SK-N-SH (cell line): ENCODE measurements at regions not wholly inside any gene's neighbourhood (a gene's known extent, or its start where the extent isn't known, plus 50 kb on each side); places are given as distances from the start of the nearest gene placed in this dataset.

Experiments
- CTCF ChIA-PET: fragments of 300-600, 350-600 bp; formaldehyde crosslinking; extraction: SDS; loops from one replicate; lab custom pipeline; 2021; lab: Yijun Ruan, JAX
- POLR2A ChIA-PET: fragments of 350-600 bp; sonication (Branson Sonifier 250); formaldehyde crosslinking; extraction: SDS; loops from one replicate; lab custom pipeline; 2020; ENCODE audit warnings: antibody characterized with exemption, inconsistent platforms; lab: Yijun Ruan, JAX
- DNase-seq: peaks from one replicate; pipeline ENCODE4 v3.0.0; 2012
- H2AFZ ChIP-seq: fragments of 200-600 bp; sonication (generic); 2 replicates; pipeline ENCODE4 v1.8.1; 2016; ENCODE audit warnings: antibody characterized with exemption, mild to moderate bottlenecking, low read depth
- H3F3A ChIP-seq: fragments of 200-600 bp; sonication (generic); replicated peaks from 2 replicates; pipeline ENCODE3; 2016; ENCODE audit warnings: antibody characterized with exemption, mild to moderate bottlenecking; ENCODE audit not compliant: insufficient read depth
- H3K27ac ChIP-seq, 2 experiments: fragments of 200-500 bp in 1 of 2; fragments of 200-600 bp in 1 of 2; sonication (Bioruptor generic) in 1 of 2; sonication (generic), shearing (Covaris generic) in 1 of 2; 2 replicates each; pipeline versions ENCODE4 v1.5.1 to v1.6.1; 2014 to 2016; ENCODE audit warnings: low read depth in 2 of 2, inconsistent platforms in 1 of 2, low read length in 1 of 2, mild to moderate bottlenecking in 1 of 2, mixed read lengths in 1 of 2
- H3K27me3 ChIP-seq: fragments of 200-600 bp; sonication (generic), shearing (Covaris generic); 2 replicates; pipeline ENCODE4 v1.6.1; 2016; ENCODE audit warnings: mixed run types; ENCODE audit not compliant: insufficient read depth
- H3K36me3 ChIP-seq, 2 experiments: fragments of 200-500 bp in 1 of 2; fragments of 200-600 bp in 1 of 2; sonication (Bioruptor generic) in 1 of 2; sonication (generic) in 1 of 2; replicated peaks in 1 of 2; 2 replicates each; pipeline versions ENCODE3 to v1.5.1; 2014 to 2016; ENCODE audit warnings: low read length in 1 of 2, mild to moderate bottlenecking in 1 of 2; ENCODE audit not compliant: insufficient read depth in 2 of 2, control insufficient read depth in 1 of 2
- H3K4me1 ChIP-seq, 2 experiments: fragments of 200-500 bp in 1 of 2; fragments of 200-600 bp in 1 of 2; sonication (Bioruptor generic) in 1 of 2; sonication (generic), shearing (Covaris generic) in 1 of 2; 2 replicates each; pipeline versions ENCODE4 v1.5.1 to v1.6.1; 2014 to 2016; ENCODE audit warnings: low read depth in 1 of 2, low read length in 1 of 2, mixed run types in 1 of 2; ENCODE audit not compliant: insufficient read depth in 2 of 2, control insufficient read depth in 1 of 2
- H3K4me2 ChIP-seq: fragments of 200-600 bp; sonication (generic), shearing (Covaris generic); 2 replicates; pipeline ENCODE4 v1.6.1; 2017; ENCODE audit warnings: mixed run types
- H3K4me3 ChIP-seq, 2 experiments: fragments of 200-500 bp in 1 of 2; fragments of 200-600 bp in 1 of 2; sonication (Bioruptor generic) in 1 of 2; sonication (generic), shearing (Covaris generic) in 1 of 2; 2 replicates each; pipeline versions ENCODE4 v1.5.1 to v1.8.1; 2014 to 2016; ENCODE audit warnings: low read depth in 2 of 2, inconsistent platforms in 1 of 2, low read length in 1 of 2, mild to moderate bottlenecking in 1 of 2, mixed read lengths in 1 of 2, moderate library complexity in 1 of 2
- H3K79me2 ChIP-seq: fragments of 200-600 bp; sonication (generic); 2 replicates; pipeline ENCODE4 v1.8.1; 2017; ENCODE audit warnings: mild to moderate bottlenecking; ENCODE audit not compliant: insufficient read depth
- H3K9ac ChIP-seq: fragments of 200-600 bp; sonication (generic); 2 replicates; pipeline ENCODE4 v1.6.1; 2017; ENCODE audit warnings: mixed run types
- H3K9me2 ChIP-seq: fragments of 200-600 bp; sonication (generic); 2 replicates; pipeline ENCODE4 v1.6.1; 2017; ENCODE audit warnings: mixed run types
- H3K9me3 ChIP-seq: fragments of 200-600 bp; sonication (generic); 2 replicates; pipeline ENCODE4 v1.6.1; 2017; ENCODE audit warnings: mixed run types, mild to moderate bottlenecking, moderate library complexity
- H4K20me1 ChIP-seq: fragments of 200-600 bp; sonication (generic); 2 replicates; pipeline ENCODE4 v1.6.1; 2017; ENCODE audit warnings: mild to moderate bottlenecking, mixed run types; ENCODE audit not compliant: insufficient read depth
- FOSL2 ChIP-seq: IDR thresholded peaks from 2 replicates; pipeline ENCODE4 v1.4.0; 2012; ENCODE audit warnings: low read depth, mild to moderate bottlenecking, moderate library complexity, borderline replicate concordance
- FOXM1 ChIP-seq: IDR thresholded peaks from 2 replicates; pipeline ENCODE4 v1.4.0; 2012; ENCODE audit warnings: low read depth, mild to moderate bottlenecking
- GABPA ChIP-seq: IDR thresholded peaks from 2 replicates; pipeline ENCODE4 v1.4.0; 2012; ENCODE audit warnings: low read depth, mild to moderate bottlenecking
- JUND ChIP-seq: IDR thresholded peaks from 2 replicates; pipeline ENCODE4 v1.4.0; 2012
- MEF2A ChIP-seq: IDR thresholded peaks from 2 replicates; pipeline ENCODE4 v1.4.0; 2012; ENCODE audit warnings: low read depth, borderline replicate concordance
- NRF1 ChIP-seq: IDR thresholded peaks from 2 replicates; pipeline ENCODE4 v1.6.1; 2012; ENCODE audit warnings: low read depth, mild to moderate bottlenecking, low read length
- RAD21 ChIP-seq: IDR thresholded peaks from 2 replicates; pipeline ENCODE4 v1.6.1; 2012; ENCODE audit warnings: mild to moderate bottlenecking, low read length
- RFX5 ChIP-seq: IDR thresholded peaks from 2 replicates; pipeline ENCODE4 v1.6.1; 2012; ENCODE audit warnings: mild to moderate bottlenecking, improper control_type of control experiment, low read length
- TCF12 ChIP-seq: IDR thresholded peaks from 2 replicates; pipeline ENCODE4 v1.4.0; 2012
- USF2 ChIP-seq: fragments of 150-350 bp; IDR thresholded peaks from 2 replicates; pipeline ENCODE4 v1.6.1; 2017; ENCODE audit warnings: antibody characterized with exemption, low read length, low read depth, borderline replicate concordance
- YY1 ChIP-seq: IDR thresholded peaks from 2 replicates; pipeline ENCODE4 v1.4.0; 2012; ENCODE audit warnings: low read depth, mild to moderate bottlenecking
- WGBS: methylation state at CpG from one replicate; pipeline ENCODE4 v1.1.6; 2017; ENCODE audit warnings: low lambda C conversion rate; 5-methylcytosine and 5-hydroxymethylcytosine counted together
- TF ChIP-seq, protein P1 (sequence below): IDR thresholded peaks from 2 replicates; pipeline ENCODE4; 2012
- TF ChIP-seq, protein P2 (sequence below): fragments of 200-600 bp; sonication (generic); IDR thresholded peaks from 2 replicates; pipeline ENCODE4 v1.6.1; 2017; ENCODE audit warnings: antibody characterized with exemption, mild to moderate bottlenecking, moderate library complexity
- TF ChIP-seq, protein P3 (sequence below): IDR thresholded peaks from 2 replicates; pipeline ENCODE4 v1.4.0; 2012; ENCODE audit warnings: low read depth

- DNase-seq = no peak
- no peaks in the 10 kb centered on the region for H3K9me2 ChIP-seq
- TF ChIP-seq RAD21 = no peak
- TF ChIP-seq, protein P1, sequence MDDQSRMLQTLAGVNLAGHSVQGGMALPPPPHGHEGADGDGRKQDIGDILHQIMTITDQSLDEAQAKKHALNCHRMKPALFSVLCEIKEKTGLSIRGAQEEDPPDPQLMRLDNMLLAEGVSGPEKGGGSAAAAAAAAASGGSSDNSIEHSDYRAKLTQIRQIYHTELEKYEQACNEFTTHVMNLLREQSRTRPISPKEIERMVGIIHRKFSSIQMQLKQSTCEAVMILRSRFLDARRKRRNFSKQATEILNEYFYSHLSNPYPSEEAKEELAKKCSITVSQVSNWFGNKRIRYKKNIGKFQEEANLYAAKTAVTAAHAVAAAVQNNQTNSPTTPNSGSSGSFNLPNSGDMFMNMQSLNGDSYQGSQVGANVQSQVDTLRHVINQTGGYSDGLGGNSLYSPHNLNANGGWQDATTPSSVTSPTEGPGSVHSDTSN = no peak
- TF ChIP-seq NRF1 = no peak
- TF ChIP-seq GABPA = no peak
- TF ChIP-seq, all 33 proteins: peak for 0
- H3K79me2 ChIP-seq = no peaks in the 10 kb centered on the region
- H3K36me3 ChIP-seq = no peaks in the 10 kb centered on the region
- ChIA-PET CTCF (no interaction called here), POLR2A (no interaction called here)
- no peak overlapping the region for H2AFZ ChIP-seq
- no peak overlapping the region; a peak in 1 of 4 replicates for H3K27ac ChIP-seq
- no peak overlapping the region for H3K9ac ChIP-seq
- peaks cover 4% of the 10 kb centered on the region for H3F3A ChIP-seq
- peaks cover 0 to 6% of the 10 kb centered on the region in 2 experiments; a peak in 2 of 4 replicates for H3K4me1 ChIP-seq
- no peak overlapping the region for H3K4me2 ChIP-seq
- no peaks in the 10 kb centered on the region for H4K20me1 ChIP-seq
- no peak overlapping the region for H3K4me3 ChIP-seq
- no peaks in the 10 kb centered on the region for H3K27me3 ChIP-seq
- 43% methylated on average over 2 of the region's 2 CpGs for WGBS
- H3K9me3 ChIP-seq = no peaks in the 10 kb centered on the region
These were observed 426.1 kb downstream of the PLPP3 start for GRCh38 chr1:56153276-56153675.

DNA sequence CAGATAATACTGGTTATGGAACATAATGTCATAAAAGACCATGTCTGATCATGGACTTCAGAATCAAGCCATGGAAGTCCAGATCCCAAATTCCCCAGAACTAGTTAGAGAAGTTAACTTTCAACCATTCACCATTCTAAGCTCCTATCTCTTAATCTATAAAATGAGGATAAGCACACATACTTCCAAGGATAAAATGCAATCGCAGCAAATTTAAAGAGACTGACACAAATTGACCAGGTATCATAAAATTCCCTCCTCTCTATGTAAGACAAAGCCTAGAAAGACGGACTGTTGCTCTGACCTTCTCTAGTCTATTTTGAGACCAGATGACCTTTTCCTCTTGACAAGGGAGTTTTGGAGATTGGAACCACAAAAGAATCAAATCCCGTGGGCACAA lies 426.7 kb downstream of the PLPP3 start:
- Histone ChIP-seq H3K36me3 (no peaks in the 10 kb centered on the region), H4K20me1 (no peaks in the 10 kb centered on the region), H3K4me2 (no peak overlapping the region), H3K9ac (no peak overlapping the region), H3K27me3 (no peaks in the 10 kb centered on the region), H2AFZ (no peak overlapping the region), H3K4me1 (peaks cover 0 to 6% of the 10 kb centered on the region in 2 experiments; a peak in 2 of 4 replicates), H3K79me2 (no peaks in the 10 kb centered on the region), H3K27ac (peak overlapping the region in 1 of 2 experiments; percentile 51; a peak in 1 of 4 replicates), H3K9me3 (no peaks in the 10 kb centered on the region), H3K4me3 (no peak overlapping the region), H3K9me2 (no peaks in the 10 kb centered on the region), H3F3A (peaks cover 4% of the 10 kb centered on the region)
- TF ChIP-seq TCF12 (no peak), USF2 (no peak), FOSL2 (no peak), JUND (no peak), FOXM1 (no peak), RFX5 (no peak), YY1 (no peak), MEF2A (no peak), NRF1 (no peak)
- TF ChIP-seq, protein P2, sequence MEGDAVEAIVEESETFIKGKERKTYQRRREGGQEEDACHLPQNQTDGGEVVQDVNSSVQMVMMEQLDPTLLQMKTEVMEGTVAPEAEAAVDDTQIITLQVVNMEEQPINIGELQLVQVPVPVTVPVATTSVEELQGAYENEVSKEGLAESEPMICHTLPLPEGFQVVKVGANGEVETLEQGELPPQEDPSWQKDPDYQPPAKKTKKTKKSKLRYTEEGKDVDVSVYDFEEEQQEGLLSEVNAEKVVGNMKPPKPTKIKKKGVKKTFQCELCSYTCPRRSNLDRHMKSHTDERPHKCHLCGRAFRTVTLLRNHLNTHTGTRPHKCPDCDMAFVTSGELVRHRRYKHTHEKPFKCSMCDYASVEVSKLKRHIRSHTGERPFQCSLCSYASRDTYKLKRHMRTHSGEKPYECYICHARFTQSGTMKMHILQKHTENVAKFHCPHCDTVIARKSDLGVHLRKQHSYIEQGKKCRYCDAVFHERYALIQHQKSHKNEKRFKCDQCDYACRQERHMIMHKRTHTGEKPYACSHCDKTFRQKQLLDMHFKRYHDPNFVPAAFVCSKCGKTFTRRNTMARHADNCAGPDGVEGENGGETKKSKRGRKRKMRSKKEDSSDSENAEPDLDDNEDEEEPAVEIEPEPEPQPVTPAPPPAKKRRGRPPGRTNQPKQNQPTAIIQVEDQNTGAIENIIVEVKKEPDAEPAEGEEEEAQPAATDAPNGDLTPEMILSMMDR = no peak
- TF ChIP-seq, protein P3, sequence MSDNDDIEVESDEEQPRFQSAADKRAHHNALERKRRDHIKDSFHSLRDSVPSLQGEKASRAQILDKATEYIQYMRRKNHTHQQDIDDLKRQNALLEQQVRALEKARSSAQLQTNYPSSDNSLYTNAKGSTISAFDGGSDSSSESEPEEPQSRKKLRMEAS = no peak
- TF ChIP-seq, protein P1 = no peak
- no peak for DNase-seq
- ChIA-PET POLR2A (no interaction called here), CTCF (no interaction called here)
- WGBS = 86% methylated on average over 3 of the region's 3 CpGs
